Gastrocnemius medialis (tissue), 4 donors: ENCODE measurements at regions not wholly inside any gene's neighbourhood (a gene's known extent, or its start where the extent isn't known, plus 50 kb on each side); places are given as distances from the start of the nearest gene placed in this dataset.
"Not testable (repeated sequence)": the region's sequence is repeated elsewhere in the genome, so short reads cannot be mapped to it uniquely, and the experiment has no call there.

Source experiments
- CTCF ChIP-seq, 5 experiments: fragments of 450-650 bp in 3 of 5; fragments of 200-600 bp in 2 of 5; sonication (generic) in 2 of 5; IDR thresholded peaks in 4 of 5; conservative IDR thresholded peaks in 1 of 5; 1 replicate in 4 of 5; 2 replicates in 1 of 5; pipeline ENCODE4 v1.5.1; 2016 to 2019; ENCODE audit warnings: antibody characterized with exemption in 5 of 5, mild to moderate bottlenecking in 3 of 5, moderate library complexity in 3 of 5
- POLR2A ChIP-seq, 2 donors: fragments of 450-650 bp; IDR thresholded peaks; one replicate each; pipeline ENCODE4 v1.6.1; 2017; ENCODE audit warnings: antibody characterized with exemption in 2 of 2, mild to moderate bottlenecking in 2 of 2, moderate library complexity in 2 of 2

- TF ChIP-seq CTCF (IDR thresholded peaks at IDR 0.05 in 4 of 5, conservative IDR thresholded peaks at IDR 0.05 in 1 of 5); POLR2A (IDR thresholded peaks at IDR 0.05): not testable (repeated sequence)
Measured at GRCh38 chrX:123002844-123003243, 181.2 kb upstream of the GRIA3 start.
